SK-N-SH (cell line): ENCODE measurements at regions not wholly inside any gene's neighbourhood (a gene's known extent, or its start where the extent isn't known, plus 50 kb on each side); places are given as distances from the start of the nearest gene placed in this dataset.

Experiments used
- EP300 ChIP-seq, 2 experiments: IDR thresholded peaks; 2 replicates each; pipeline versions ENCODE4 v1.4.0 to v1.6.1; 2012; ENCODE audit warnings: borderline replicate concordance in 1 of 2, low read depth in 1 of 2, low read length in 1 of 2
- FOSL2 ChIP-seq: IDR thresholded peaks from 2 replicates; pipeline ENCODE4 v1.4.0; 2012; ENCODE audit warnings: low read depth, mild to moderate bottlenecking, moderate library complexity, borderline replicate concordance
- FOXM1 ChIP-seq: IDR thresholded peaks from 2 replicates; pipeline ENCODE4 v1.4.0; 2012; ENCODE audit warnings: low read depth, mild to moderate bottlenecking
- GABPA ChIP-seq: IDR thresholded peaks from 2 replicates; pipeline ENCODE4 v1.4.0; 2012; ENCODE audit warnings: low read depth, mild to moderate bottlenecking
- POLR2AphosphoS5 ChIP-seq: IDR thresholded peaks from 2 replicates; pipeline ENCODE4 v1.6.1; 2012; ENCODE audit warnings: low read depth, low read length
- RAD21 ChIP-seq: IDR thresholded peaks from 2 replicates; pipeline ENCODE4 v1.6.1; 2012; ENCODE audit warnings: mild to moderate bottlenecking, low read length
- SIN3A ChIP-seq: IDR thresholded peaks from 2 replicates; pipeline ENCODE4 v1.6.1; 2012; ENCODE audit warnings: low read depth, mild to moderate bottlenecking, low read length, moderate library complexity, borderline replicate concordance
- TAF1 ChIP-seq: IDR thresholded peaks from 2 replicates; pipeline ENCODE4 v1.6.1; 2012; ENCODE audit warnings: low read depth, mild to moderate bottlenecking, low read length, moderate library complexity, borderline replicate concordance
- TF ChIP-seq, protein P1 (sequence below): fragments of 200-600 bp; sonication (generic); IDR thresholded peaks from 2 replicates; pipeline ENCODE4 v1.6.1; 2017; ENCODE audit warnings: antibody characterized with exemption, mild to moderate bottlenecking, moderate library complexity

DNA sequence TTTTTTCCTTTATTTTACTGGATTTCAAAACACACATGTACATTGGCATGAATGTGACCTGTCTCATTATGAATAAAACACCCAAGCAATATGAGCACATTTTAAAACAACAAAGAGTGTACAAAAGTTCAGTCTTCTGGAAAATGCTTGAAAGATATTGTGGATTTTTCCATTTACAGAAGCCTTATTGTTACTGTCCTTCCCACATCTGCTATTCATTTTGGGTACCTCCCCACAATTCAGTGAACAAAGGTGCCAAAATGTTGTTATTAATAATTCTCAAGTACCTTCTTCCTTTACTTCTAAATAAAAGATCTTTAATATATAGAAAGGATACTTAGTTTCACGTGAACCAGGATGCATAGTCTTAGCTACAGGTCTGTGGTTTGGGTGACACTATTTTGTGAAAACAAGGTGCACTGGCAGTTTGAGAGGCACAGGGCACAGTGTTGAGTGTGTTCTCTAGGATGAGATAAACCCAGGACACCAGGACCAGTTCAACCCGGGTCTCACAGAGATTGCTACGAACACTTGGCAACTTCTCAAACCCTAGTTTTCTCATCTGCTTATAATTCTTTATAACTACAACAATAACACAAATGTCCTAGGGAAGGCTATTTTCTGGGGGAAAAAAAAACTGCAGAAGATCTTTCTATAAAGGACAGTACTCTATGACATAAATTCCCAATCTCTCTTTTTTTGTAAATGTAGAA, 84.5 kb upstream of the GALNT5 start:
- TF ChIP-seq RAD21 (no peak), POLR2AphosphoS5 (no peak), GABPA (no peak), EP300 (IDR thresholded peaks at IDR 0.05; ENCODE audit: borderline replicate concordance in 1 of 2, low read depth in 1 of 2, low read length in 1 of 2) (no peak), FOXM1 (no peak), TAF1 (no peak), FOSL2 (no peak), SIN3A (no peak)
- TF ChIP-seq, protein P1, sequence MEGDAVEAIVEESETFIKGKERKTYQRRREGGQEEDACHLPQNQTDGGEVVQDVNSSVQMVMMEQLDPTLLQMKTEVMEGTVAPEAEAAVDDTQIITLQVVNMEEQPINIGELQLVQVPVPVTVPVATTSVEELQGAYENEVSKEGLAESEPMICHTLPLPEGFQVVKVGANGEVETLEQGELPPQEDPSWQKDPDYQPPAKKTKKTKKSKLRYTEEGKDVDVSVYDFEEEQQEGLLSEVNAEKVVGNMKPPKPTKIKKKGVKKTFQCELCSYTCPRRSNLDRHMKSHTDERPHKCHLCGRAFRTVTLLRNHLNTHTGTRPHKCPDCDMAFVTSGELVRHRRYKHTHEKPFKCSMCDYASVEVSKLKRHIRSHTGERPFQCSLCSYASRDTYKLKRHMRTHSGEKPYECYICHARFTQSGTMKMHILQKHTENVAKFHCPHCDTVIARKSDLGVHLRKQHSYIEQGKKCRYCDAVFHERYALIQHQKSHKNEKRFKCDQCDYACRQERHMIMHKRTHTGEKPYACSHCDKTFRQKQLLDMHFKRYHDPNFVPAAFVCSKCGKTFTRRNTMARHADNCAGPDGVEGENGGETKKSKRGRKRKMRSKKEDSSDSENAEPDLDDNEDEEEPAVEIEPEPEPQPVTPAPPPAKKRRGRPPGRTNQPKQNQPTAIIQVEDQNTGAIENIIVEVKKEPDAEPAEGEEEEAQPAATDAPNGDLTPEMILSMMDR: no peak
